ENCODE measurements at regions not wholly inside any gene's neighbourhood (a gene's known extent, or its start where the extent isn't known, plus 50 kb on each side); places are given as distances from the start of the nearest gene placed in this dataset. TPM values are rescaled to one million over a fixed set of nuclear protein-coding genes. Genes with fewer than 3 reads are reported as not detected.
A peak's percentile ranks its signal among the peaks of the same experiment; 100 is the strongest.

GRCh38 chr11:30174265-30175020, 56.4 kb upstream of the FSHB start:
- no peak overlapping the region for H3K4me3 ChIP-seq
- H3K27me3 ChIP-seq: no peaks in the 10 kb centered on the region
- WGBS, 2 donors: 65 to 66% methylated on average over 2 of the region's 2 CpGs
- H3K36me3 ChIP-seq (replicated peaks in 1 of 2; ENCODE audit: insufficient read depth in 1 of 2, low read depth in 2 of 2): no peaks in the 10 kb centered on the region
- H3K4me1 ChIP-seq: peaks cover 26% of the 10 kb centered on the region
- H3K27ac ChIP-seq: peak overlapping the region in 1 of 4 donors; percentile 5
- DNase-seq: no peak
- H3K9me3 ChIP-seq: peaks cover 0 to 6% (median 0%) of the 10 kb centered on the region in 3 donors
- intact Hi-C loops (cut with DNase I): no loop called here
- no peak for TF ChIP-seq POLR2A (IDR thresholded peaks at IDR 0.05)
- no peak for TF ChIP-seq CTCF (IDR thresholded peaks at IDR 0.05)
- ATAC-seq: peak; percentile 28

Small RNA genes in the stretch of these regions (small RNA-seq; reads per million reads assigned to genes)
- not detected for gene AL358944.1

Measured in body of pancreas (tissue), 4 donors.